ENCODE measurements at regions not wholly inside any gene's neighbourhood (a gene's known extent, or its start where the extent isn't known, plus 50 kb on each side); places are given as distances from the start of the nearest gene placed in this dataset.

- H3K9me2 ChIP-seq (ENCODE audit: insufficient read depth, low read length): no peaks in the 10 kb centered on the region
- H3K36me3 ChIP-seq (ENCODE audit: insufficient read depth, low read length): no peaks in the 10 kb centered on the region
- no peaks in the 10 kb centered on the region for H4K20me1 ChIP-seq (ENCODE audit: insufficient read depth)
- H2AFZ ChIP-seq (ENCODE audit: low read depth, low read length): no peak overlapping the region
- H3K4me3 ChIP-seq (ENCODE audit: low read length): no peak overlapping the region
- H3K9me3 ChIP-seq (ENCODE audit: low read length): no peaks in the 10 kb centered on the region
- TF ChIP-seq MXI1 (conservative IDR thresholded peaks at IDR 0.05; ENCODE audit: poor library complexity, severe bottlenecking) (no peak), CTCF (IDR thresholded peaks at IDR 0.05; ENCODE audit: poor library complexity, severe bottlenecking) (peak; percentile 31), EZH2 (IDR thresholded peaks at IDR 0.05; ENCODE audit: borderline replicate concordance, insufficient read depth, low read length, poor library complexity, severe bottlenecking) (no peak), TAF1 (IDR thresholded peaks at IDR 0.05; ENCODE audit: low read depth) (no peak), SMC3 (conservative IDR thresholded peaks at IDR 0.05; ENCODE audit: poor library complexity) (no peak), REST (IDR thresholded peaks at IDR 0.05; ENCODE audit: borderline replicate concordance) (no peak), EP300 (conservative IDR thresholded peaks at IDR 0.05; ENCODE audit: poor library complexity, severe bottlenecking) (no peak), POLR2AphosphoS5 (IDR thresholded peaks at IDR 0.05) (no peak), RAD21 (conservative IDR thresholded peaks at IDR 0.05) (no peak)
- no peaks in the 10 kb centered on the region for H3K27me3 ChIP-seq (ENCODE audit: insufficient read depth, low read depth, low read length)
- H3F3A ChIP-seq (ENCODE audit: insufficient read depth, low read length, poor library complexity, severe bottlenecking): no peaks in the 10 kb centered on the region
- H3K4me2 ChIP-seq (ENCODE audit: low read length): no peak overlapping the region
- no peak overlapping the region for H3K27ac ChIP-seq (ENCODE audit: low read length)
- H3K79me2 ChIP-seq (replicated peaks; ENCODE audit: insufficient read depth, low read length): no peaks in the 10 kb centered on the region
- no peak overlapping the region for H3K9ac ChIP-seq (ENCODE audit: low read length)
Observed at GRCh38 chrX:39705290-39705689, 392.5 kb downstream of the BCOR start.

GRCh38 chrX:39709364-39709763, 388.4 kb downstream of the BCOR start:
- no peak overlapping the region for H3K4me3 ChIP-seq (ENCODE audit: low read length)
- H3K9me3 ChIP-seq (ENCODE audit: low read length): no peaks in the 10 kb centered on the region
- H3K9ac ChIP-seq (ENCODE audit: low read length): no peak overlapping the region
- H3K27me3 ChIP-seq (ENCODE audit: insufficient read depth, low read depth, low read length): no peaks in the 10 kb centered on the region
- H4K20me1 ChIP-seq (ENCODE audit: insufficient read depth): no peaks in the 10 kb centered on the region
- no peak overlapping the region for H3K27ac ChIP-seq (ENCODE audit: low read length)
- H2AFZ ChIP-seq (ENCODE audit: low read depth, low read length): no peak overlapping the region
- no peaks in the 10 kb centered on the region for H3K79me2 ChIP-seq (replicated peaks; ENCODE audit: insufficient read depth, low read length)
- no peak for TF ChIP-seq REST (IDR thresholded peaks at IDR 0.05; ENCODE audit: borderline replicate concordance)
- no peak for TF ChIP-seq MXI1 (conservative IDR thresholded peaks at IDR 0.05; ENCODE audit: poor library complexity, severe bottlenecking)
- no peak for TF ChIP-seq EZH2 (IDR thresholded peaks at IDR 0.05; ENCODE audit: borderline replicate concordance, insufficient read depth, low read length, poor library complexity, severe bottlenecking)
- TF ChIP-seq TAF1 (IDR thresholded peaks at IDR 0.05; ENCODE audit: low read depth): no peak
- TF ChIP-seq POLR2AphosphoS5 (IDR thresholded peaks at IDR 0.05): no peak
- no peak for TF ChIP-seq CTCF (IDR thresholded peaks at IDR 0.05; ENCODE audit: poor library complexity, severe bottlenecking)
- no peak for TF ChIP-seq SMC3 (conservative IDR thresholded peaks at IDR 0.05; ENCODE audit: poor library complexity)
- no peak for TF ChIP-seq EP300 (conservative IDR thresholded peaks at IDR 0.05; ENCODE audit: poor library complexity, severe bottlenecking)
- no peak for TF ChIP-seq RAD21 (conservative IDR thresholded peaks at IDR 0.05)
- no peaks in the 10 kb centered on the region for H3K36me3 ChIP-seq (ENCODE audit: insufficient read depth, low read length)
- no peak overlapping the region for H3K4me2 ChIP-seq (ENCODE audit: low read length)
- no peaks in the 10 kb centered on the region for H3K9me2 ChIP-seq (ENCODE audit: insufficient read depth, low read length)
- H3F3A ChIP-seq (ENCODE audit: insufficient read depth, low read length, poor library complexity, severe bottlenecking): no peaks in the 10 kb centered on the region
